IMR-90 (cell line): ENCODE measurements at regions not wholly inside any gene's neighbourhood (a gene's known extent, or its start where the extent isn't known, plus 50 kb on each side); places are given as distances from the start of the nearest gene placed in this dataset.

ENCODE experiments used
- ATAC-seq: fragments of 200-7000 bp; cut with Tn5 transposase; 2 replicates; pipeline ENCODE4 v1.9.1; 2020; ENCODE audit warnings: low read depth, mild to moderate bottlenecking, moderate library complexity
- BruUV-seq: library from RNA; stranded (reverse); fragments of 400-500 nt; replicated peaks from 2 replicates; lab custom pipeline; 2021; lab: Mats Ljungman, UMichigan
- CTCF ChIA-PET: fragments of 300-600 bp; formaldehyde crosslinking; extraction: SDS; loops from one replicate; lab custom pipeline; 2021; ENCODE audit warnings: antibody characterized with exemption; lab: Yijun Ruan, JAX
- POLR2A ChIA-PET: fragments of 300-600 bp; sonication (Branson Sonifier 250); formaldehyde crosslinking; loops from one replicate; lab custom pipeline; 2022; ENCODE audit warnings: antibody characterized with exemption; ENCODE audit not compliant: unreplicated experiment; lab: Charles Lee
- DNase-seq: peaks from one replicate; pipeline ENCODE4 v3.0.0; 2013
- H2AFZ ChIP-seq: replicated peaks from 2 replicates; pipeline ENCODE3; 2013; ENCODE audit warnings: low read length, mild to moderate bottlenecking; ENCODE audit not compliant: poor library complexity
- H2AK5ac ChIP-seq: 2 replicates; pipeline ENCODE4 v1.6.1; 2013; ENCODE audit warnings: low read depth, low read length, inconsistent platforms
- H2AK9ac ChIP-seq: replicated peaks from 2 replicates; pipeline ENCODE3; 2013; ENCODE audit warnings: mild to moderate bottlenecking, low read depth, low read length, moderate library complexity; ENCODE audit not compliant: poor library complexity
- H2BK120ac ChIP-seq: 2 replicates; pipeline ENCODE4 v1.6.1; 2013; ENCODE audit warnings: low read depth, low read length, inconsistent platforms
- H2BK15ac ChIP-seq: 3 replicates; pipeline ENCODE4 v1.6.1; 2013; ENCODE audit warnings: low read depth, low read length, inconsistent platforms
- H2BK20ac ChIP-seq: 2 replicates; pipeline ENCODE4 v1.6.1; 2013; ENCODE audit warnings: low read depth, mild to moderate bottlenecking, inconsistent platforms, low read length, moderate library complexity
- H2BK5ac ChIP-seq: 2 replicates; pipeline ENCODE4 v1.6.1; 2013; ENCODE audit warnings: mild to moderate bottlenecking, low read depth, low read length, inconsistent platforms; ENCODE audit not compliant: poor library complexity, severe bottlenecking
- H3K14ac ChIP-seq: replicated peaks from 2 replicates; pipeline ENCODE4 v1.6.1; 2013; ENCODE audit warnings: low read depth, low read length, inconsistent platforms
- H3K18ac ChIP-seq: 2 replicates; pipeline ENCODE4 v1.6.1; 2013; ENCODE audit warnings: low read depth, low read length, control low read depth
- H3K23ac ChIP-seq: 2 replicates; pipeline ENCODE4 v1.6.1; 2013; ENCODE audit warnings: low read depth, low read length, inconsistent platforms
- H3K27ac ChIP-seq: 2 replicates; pipeline ENCODE4 v1.5.1; 2013; ENCODE audit warnings: mild to moderate bottlenecking, control low read depth, low read length; ENCODE audit not compliant: insufficient read depth
- H3K27me3 ChIP-seq: 2 replicates; pipeline ENCODE4 v1.6.1; 2013; ENCODE audit warnings: low read length; ENCODE audit not compliant: control insufficient read depth, insufficient read depth
- H3K36me3 ChIP-seq: 2 replicates; pipeline ENCODE4 v1.6.1; 2013; ENCODE audit warnings: low read length, mixed read lengths; ENCODE audit not compliant: control insufficient read depth, insufficient read depth
- H3K4ac ChIP-seq: 2 replicates; pipeline ENCODE4 v1.6.1; 2013; ENCODE audit warnings: low read depth, low read length, inconsistent platforms
- H3K4me1 ChIP-seq: 2 replicates; pipeline ENCODE4 v1.6.1; 2013; ENCODE audit warnings: low read length, mixed read lengths; ENCODE audit not compliant: control insufficient read depth, insufficient read depth
- H3K4me2 ChIP-seq: 2 replicates; pipeline ENCODE4 v1.6.1; 2013; ENCODE audit warnings: low read depth, mild to moderate bottlenecking, control low read depth, low read length, moderate library complexity
- H3K4me3 ChIP-seq: 2 replicates; pipeline ENCODE4 v1.5.1; 2013; ENCODE audit warnings: low read depth, mild to moderate bottlenecking, control low read depth, low read length, moderate library complexity; ENCODE audit not compliant: insufficient read depth
- H3K56ac ChIP-seq: 2 replicates; pipeline ENCODE4 v1.6.1; 2013; ENCODE audit warnings: low read length, inconsistent platforms; ENCODE audit not compliant: insufficient read depth; ENCODE audit errors: extremely low read depth
- H3K79me1 ChIP-seq, 2 experiments: 2 replicates each; pipeline ENCODE4 v1.6.1; 2013; ENCODE audit warnings: low read length in 2 of 2, inconsistent platforms in 1 of 2, low read depth in 1 of 2
- H3K9ac ChIP-seq: 2 replicates; pipeline ENCODE4 v1.6.1; 2013; ENCODE audit warnings: low read depth, low read length, control low read depth
- H3K9me1 ChIP-seq: 2 replicates; pipeline ENCODE4 v1.6.1; 2013; ENCODE audit warnings: low read length, inconsistent platforms; ENCODE audit not compliant: insufficient read depth
- H3K9me3 ChIP-seq: 2 replicates; pipeline ENCODE4 v1.6.1; 2013; ENCODE audit warnings: low read length; ENCODE audit not compliant: control insufficient read depth, insufficient read depth
- H4K20me1 ChIP-seq: 2 replicates; pipeline ENCODE4 v1.6.1; 2013; ENCODE audit warnings: low read length, inconsistent platforms; ENCODE audit not compliant: insufficient read depth
- H4K5ac ChIP-seq: 2 replicates; pipeline ENCODE4 v1.6.1; 2013; ENCODE audit warnings: mild to moderate bottlenecking, low read depth, low read length, control low read depth
- H4K8ac ChIP-seq, 2 experiments: 2 replicates each; pipeline ENCODE4 v1.6.1; 2013; ENCODE audit warnings: low read depth in 2 of 2, low read length in 2 of 2, control low read depth in 1 of 2, inconsistent platforms in 1 of 2
- H4K91ac ChIP-seq: 2 replicates; pipeline ENCODE4 v1.6.1; 2013; ENCODE audit warnings: low read depth, low read length, inconsistent platforms; ENCODE audit not compliant: insufficient read depth
- CEBPB ChIP-seq: IDR thresholded peaks from 2 replicates; pipeline ENCODE4 v1.6.1; 2012; ENCODE audit warnings: low read depth, low read length, improper control_type of control experiment
- CHD1 ChIP-seq: IDR thresholded peaks from 2 replicates; pipeline ENCODE4 v1.6.1; 2012; ENCODE audit warnings: low read depth, low read length, improper control_type of control experiment
- MAFK ChIP-seq: IDR thresholded peaks from 2 replicates; pipeline ENCODE4 v1.6.1; 2012; ENCODE audit warnings: low read depth, low read length, improper control_type of control experiment
- MXI1 ChIP-seq: IDR thresholded peaks from 2 replicates; pipeline ENCODE4 v1.6.1; 2012; ENCODE audit warnings: low read depth, mild to moderate bottlenecking, low read length, moderate library complexity, borderline replicate concordance
- NFE2L2 ChIP-seq: fragments of 150-350 bp; IDR thresholded peaks from 2 replicates; pipeline ENCODE4 v1.6.1; 2016; ENCODE audit warnings: low read depth, mild to moderate bottlenecking, low read length
- RAD21 ChIP-seq: IDR thresholded peaks from 2 replicates; pipeline ENCODE4 v1.6.1; 2012; ENCODE audit warnings: low read length, improper control_type of control experiment
- WGBS, 2 experiments: methylation state at CpG; one replicate each; pipeline versions ENCODE4 v1.1.5 to v1.1.7; 2013; ENCODE audit warnings: missing lambda C conversion rate in 2 of 2; ENCODE audit not compliant: insufficient read length in 1 of 2; ENCODE audit errors: extremely low coverage in 2 of 2; 5-methylcytosine and 5-hydroxymethylcytosine counted together
- dilution Hi-C: fragments of 300-500 bp; cut with HindIII; formaldehyde crosslinking; loops from one replicate; pipeline ENCODE4 v1.14.3; 2018; ENCODE audit warnings: low sequenced_read_pairs; ENCODE audit not compliant: unreplicated experiment
- in situ Hi-C: fragments of 300-500 bp; cut with MboI; formaldehyde crosslinking; loops from 3 replicates; pipeline ENCODE4 v1.14.3; 2019; ENCODE audit warnings: low sequenced_read_pairs, inconsistent platforms, mixed read lengths
- intact Hi-C: fragments of 100-400 bp; cut with micrococcal nuclease; formaldehyde crosslinking; loops from 2 replicates; pipeline ENCODE4 v1.10.0; 2022
- TF ChIP-seq, protein P1 (sequence below): fragments of 150-350 bp; IDR thresholded peaks from 2 replicates; pipeline ENCODE4 v1.6.1; 2016; ENCODE audit warnings: low read depth, mild to moderate bottlenecking, low read length, moderate library complexity, borderline replicate concordance

DNA sequence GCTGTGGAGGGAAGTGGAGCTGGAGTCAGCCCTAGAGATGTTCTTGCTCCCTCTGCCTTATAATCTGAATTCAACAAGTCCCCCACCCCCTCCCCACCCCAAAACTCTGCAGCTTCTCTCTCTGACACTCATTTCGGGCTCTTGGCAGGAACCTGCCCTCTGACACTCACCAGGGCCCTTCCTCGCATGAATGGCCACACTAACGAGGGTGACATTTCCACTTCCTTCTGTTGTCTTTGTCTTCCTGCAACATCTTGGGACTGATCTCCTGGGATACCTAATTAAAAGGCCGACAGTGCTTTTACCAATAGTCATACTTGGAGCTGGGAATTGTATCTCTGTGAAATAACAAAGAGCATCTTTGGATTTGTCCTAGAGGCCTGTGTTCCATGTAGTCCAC is 106.9 kb upstream of the PIRT start:
- no peaks in the 10 kb centered on the region for H3K36me3 ChIP-seq
- no peak overlapping the region for H3K4me2 ChIP-seq
- H3K14ac ChIP-seq = no peak overlapping the region
- no peaks in the 10 kb centered on the region for H3K9me1 ChIP-seq
- H3K23ac ChIP-seq = no peak overlapping the region
- no peak for TF ChIP-seq MAFK
- no peak for TF ChIP-seq CHD1
- TF ChIP-seq NFE2L2 = no peak
- TF ChIP-seq, protein P1, sequence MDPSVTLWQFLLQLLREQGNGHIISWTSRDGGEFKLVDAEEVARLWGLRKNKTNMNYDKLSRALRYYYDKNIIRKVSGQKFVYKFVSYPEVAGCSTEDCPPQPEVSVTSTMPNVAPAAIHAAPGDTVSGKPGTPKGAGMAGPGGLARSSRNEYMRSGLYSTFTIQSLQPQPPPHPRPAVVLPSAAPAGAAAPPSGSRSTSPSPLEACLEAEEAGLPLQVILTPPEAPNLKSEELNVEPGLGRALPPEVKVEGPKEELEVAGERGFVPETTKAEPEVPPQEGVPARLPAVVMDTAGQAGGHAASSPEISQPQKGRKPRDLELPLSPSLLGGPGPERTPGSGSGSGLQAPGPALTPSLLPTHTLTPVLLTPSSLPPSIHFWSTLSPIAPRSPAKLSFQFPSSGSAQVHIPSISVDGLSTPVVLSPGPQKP = no peak
- TF ChIP-seq RAD21 = no peak
- TF ChIP-seq MXI1 = no peak
- no peak for TF ChIP-seq CEBPB
- ChIA-PET POLR2A (no interaction called here), CTCF (no interaction called here)
- H3K4me3 ChIP-seq = no peak overlapping the region
- no peak overlapping the region for H2BK15ac ChIP-seq
- H3K27me3 ChIP-seq = no peaks in the 10 kb centered on the region
- no peak overlapping the region for H4K5ac ChIP-seq
- H2AK9ac ChIP-seq = no peak overlapping the region
- in situ Hi-C loops = no loop called here
- no peak overlapping the region for H4K91ac ChIP-seq
- H2AFZ ChIP-seq = no peak overlapping the region
- no peak overlapping the region for H2BK20ac ChIP-seq
- H3K79me1 ChIP-seq = no peaks in the 10 kb centered on the region
- no peak overlapping the region for H2BK120ac ChIP-seq
- no peaks in the 10 kb centered on the region for H3K4me1 ChIP-seq
- H3K9me3 ChIP-seq = peaks cover 15% of the 10 kb centered on the region
- no peak overlapping the region for H2BK5ac ChIP-seq
- 7% methylated on average over 2 of the region's 4 CpGs; no CpG with 5 or more reads in 1 of the 2 experiments for WGBS, 2 experiments
- no peak overlapping the region for H2AK5ac ChIP-seq
- no peak overlapping the region for H4K8ac ChIP-seq
- H3K4ac ChIP-seq = no peak overlapping the region
- H4K20me1 ChIP-seq = no peaks in the 10 kb centered on the region
- no peak overlapping the region for H3K27ac ChIP-seq
- DNase-seq = no peak
- no peak for ATAC-seq
- no peak overlapping the region for H3K9ac ChIP-seq
- no TSS peak for BruUV-seq
- H3K18ac ChIP-seq = no peak overlapping the region
- dilution Hi-C loops = no loop called here
- no peak overlapping the region for H3K56ac ChIP-seq
- intact Hi-C loops = no loop called here
